MM.1S (cell line): ENCODE measurements at regions not wholly inside any gene's neighbourhood (a gene's known extent, or its start where the extent isn't known, plus 50 kb on each side); places are given as distances from the start of the nearest gene placed in this dataset.

ENCODE experiments used
- CTCF ChIP-seq: fragments of 300-600 bp; sonication (generic); IDR thresholded peaks from 2 replicates; pipeline ENCODE4 v1.5.1; 2016; ENCODE audit warnings: antibody characterized with exemption, low read length, mixed read lengths
- EZH2 ChIP-seq: fragments of 300-600 bp; sonication (generic); optimal IDR thresholded peaks from 2 replicates; pipeline ENCODE3; 2017; ENCODE audit warnings: low read depth, mild to moderate bottlenecking, antibody characterized with exemption, low read length, mixed read lengths
- EZH2phosphoT487 ChIP-seq: fragments of 300-600 bp; sonication (generic); IDR thresholded peaks from 2 replicates; pipeline ENCODE4 v1.6.1; 2018; ENCODE audit warnings: antibody characterized with exemption, low read length

GRCh38 chr9:91159664-91160121, 202.0 kb downstream of the AUH start:
- TF ChIP-seq CTCF (no peak), EZH2 (no peak), EZH2phosphoT487 (no peak)
